H9 (cell line): ENCODE measurements at regions not wholly inside any gene's neighbourhood (a gene's known extent, or its start where the extent isn't known, plus 50 kb on each side); places are given as distances from the start of the nearest gene placed in this dataset.

Experiments
- DNase-seq: peaks from one replicate; pipeline ENCODE4 v3.0.0-alpha.2; 2017
- H2AFZ ChIP-seq: one replicate; pipeline ENCODE4 v1.6.1; 2013; ENCODE audit warnings: mild to moderate bottlenecking, low read length, control low read depth, moderate library complexity
- H2AK5ac ChIP-seq: 2 replicates; pipeline ENCODE4 v1.6.1; 2013; ENCODE audit warnings: low read length, control low read depth, mixed read lengths; ENCODE audit not compliant: insufficient read length
- H2BK120ac ChIP-seq: one replicate; pipeline ENCODE4 v1.6.1; 2013; ENCODE audit warnings: low read depth, mild to moderate bottlenecking, low read length, control low read depth, inconsistent platforms; ENCODE audit not compliant: poor library complexity, severe bottlenecking
- H2BK12ac ChIP-seq: 2 replicates; pipeline ENCODE4 v1.6.1; 2013; ENCODE audit warnings: low read length, control low read depth, mixed read lengths, low read depth; ENCODE audit not compliant: insufficient read length
- H2BK15ac ChIP-seq: 2 replicates; pipeline ENCODE4 v1.6.1; 2013; ENCODE audit warnings: low read depth, low read length, control low read depth
- H2BK20ac ChIP-seq: one replicate; pipeline ENCODE4 v1.6.1; 2013; ENCODE audit warnings: low read depth, mild to moderate bottlenecking, low read length, control low read depth, inconsistent platforms; ENCODE audit not compliant: poor library complexity, severe bottlenecking
- H2BK5ac ChIP-seq: 2 replicates; pipeline ENCODE4 v1.6.1; 2013; ENCODE audit warnings: low read length, control low read depth, mixed read lengths; ENCODE audit not compliant: insufficient read length
- H3K14ac ChIP-seq: 2 replicates; pipeline ENCODE4 v1.6.1; 2013; ENCODE audit warnings: low read length, control low read depth; ENCODE audit not compliant: insufficient read depth
- H3K18ac ChIP-seq: 2 replicates; pipeline ENCODE4 v1.6.1; 2013; ENCODE audit warnings: low read depth, mild to moderate bottlenecking, mixed read lengths, low read length, control low read depth; ENCODE audit not compliant: insufficient read length
- H3K23ac ChIP-seq: 2 replicates; pipeline ENCODE4 v1.6.1; 2013; ENCODE audit warnings: low read length, control low read depth, mixed read lengths, low read depth; ENCODE audit not compliant: insufficient read length
- H3K23me2 ChIP-seq: 2 replicates; pipeline ENCODE4 v1.6.1; 2013; ENCODE audit warnings: low read depth, mild to moderate bottlenecking, mixed read lengths, low read length, control low read depth; ENCODE audit not compliant: insufficient read length, poor library complexity, severe bottlenecking
- H3K27ac ChIP-seq: 2 replicates; pipeline ENCODE4 v1.5.1; 2013; ENCODE audit warnings: low read length, control low read depth, mixed read lengths, low read depth; ENCODE audit not compliant: insufficient read length
- H3K27me3 ChIP-seq: 2 replicates; pipeline ENCODE4 v1.6.1; 2013; ENCODE audit warnings: low read length, control low read depth, inconsistent platforms; ENCODE audit not compliant: insufficient read depth
- H3K4ac ChIP-seq: 2 replicates; pipeline ENCODE4 v1.6.1; 2013; ENCODE audit warnings: low read depth, mild to moderate bottlenecking, control low read depth, inconsistent platforms, low read length, moderate library complexity
- H3K4me1 ChIP-seq: 2 replicates; pipeline ENCODE4 v1.6.1; 2013; ENCODE audit warnings: low read length, control low read depth, inconsistent platforms; ENCODE audit not compliant: insufficient read depth
- H3K4me2 ChIP-seq: 2 replicates; pipeline ENCODE4 v1.6.1; 2013; ENCODE audit warnings: low read length, control low read depth, mixed read lengths; ENCODE audit not compliant: insufficient read length, insufficient read depth
- H3K56ac ChIP-seq: 2 replicates; pipeline ENCODE4 v1.6.1; 2013; ENCODE audit warnings: low read depth, mild to moderate bottlenecking, mixed read lengths, low read length, control low read depth; ENCODE audit not compliant: insufficient read length
- H3K79me1 ChIP-seq: 2 replicates; pipeline ENCODE4 v1.6.1; 2013; ENCODE audit warnings: low read depth, mild to moderate bottlenecking, moderate library complexity, low read length, control low read depth, inconsistent platforms; ENCODE audit not compliant: insufficient read depth, poor library complexity, severe bottlenecking
- H3K79me2 ChIP-seq: 2 replicates; pipeline ENCODE4 v1.6.1; 2013; ENCODE audit warnings: low read length, control low read depth, inconsistent platforms; ENCODE audit not compliant: insufficient read depth
- H3K9ac ChIP-seq: 2 replicates; pipeline ENCODE4 v1.6.1; 2013; ENCODE audit warnings: low read length, control low read depth, mixed read lengths; ENCODE audit not compliant: insufficient read length; ENCODE audit errors: extremely low read depth
- H3K9me3 ChIP-seq: one replicate; pipeline ENCODE4 v1.6.1; 2013; ENCODE audit warnings: low read depth, low read length, inconsistent platforms; ENCODE audit not compliant: control insufficient read depth
- H3T11ph ChIP-seq: one replicate; pipeline ENCODE4 v1.6.1; 2013; ENCODE audit warnings: mild to moderate bottlenecking, low read length, control low read depth, inconsistent platforms
- H4K20me1 ChIP-seq: one replicate; pipeline ENCODE4 v1.6.1; 2013; ENCODE audit not compliant: control insufficient read depth, insufficient read length, insufficient read depth
- H4K5ac ChIP-seq: 2 replicates; pipeline ENCODE4 v1.6.1; 2013; ENCODE audit warnings: low read depth, mild to moderate bottlenecking, mixed read lengths, low read length, control low read depth; ENCODE audit not compliant: insufficient read length
- H4K8ac ChIP-seq: replicated peaks from 2 replicates; pipeline ENCODE4 v1.6.1; 2013; ENCODE audit warnings: low read length, control low read depth, mixed read lengths, low read depth; ENCODE audit not compliant: insufficient read length
- H4K91ac ChIP-seq: 2 replicates; pipeline ENCODE4 v1.6.1; 2013; ENCODE audit warnings: low read depth, mild to moderate bottlenecking, moderate library complexity, mixed read lengths, low read length, control low read depth; ENCODE audit not compliant: insufficient read length
- H3K27ac Mint-ChIP-seq, 3 experiments: 2 replicates in 2 of 3; 3 replicates in 1 of 3; pipeline ENCODE4 v1.8.0; 2020 to 2021; ENCODE audit warnings: mixed read lengths in 3 of 3, mild to moderate bottlenecking in 1 of 3, moderate library complexity in 1 of 3
- H3K27me3 Mint-ChIP-seq: 2 replicates; pipeline ENCODE4 v1.8.0; 2021; ENCODE audit warnings: low read depth, mild to moderate bottlenecking, moderate library complexity, mixed read lengths
- H3K36me3 Mint-ChIP-seq, 3 experiments: 2 replicates in 2 of 3; 3 replicates in 1 of 3; pipeline ENCODE4 v1.8.0; 2020 to 2021; ENCODE audit warnings: low read depth in 3 of 3, mixed read lengths in 3 of 3; ENCODE audit not compliant: insufficient read depth in 1 of 3
- H3K4me1 Mint-ChIP-seq, 2 experiments: 2 replicates each; pipeline ENCODE4 v1.8.0; 2020; ENCODE audit warnings: mixed read lengths in 2 of 2
- H3K4me3 Mint-ChIP-seq, 2 experiments: 2 replicates in 1 of 2; 3 replicates in 1 of 2; pipeline ENCODE4 v1.8.0; 2020 to 2021; ENCODE audit warnings: mild to moderate bottlenecking in 2 of 2, mixed read lengths in 2 of 2, moderate library complexity in 1 of 2
- H3K9me3 Mint-ChIP-seq, 2 experiments: 2 replicates in 1 of 2; 3 replicates in 1 of 2; pipeline ENCODE4 v1.8.0; 2020; ENCODE audit warnings: mild to moderate bottlenecking in 2 of 2, mixed read lengths in 2 of 2, moderate library complexity in 1 of 2
- CTCF ChIP-seq: fragments of 200-600 bp; sonication (generic); conservative IDR thresholded peaks from 3 replicates; pipeline ENCODE4 v1.8.0; 2021; ENCODE audit warnings: antibody characterized with exemption, mild to moderate bottlenecking
- WGBS: extraction: QIAGEN DNeasy Blood & Tissue Kit; methylation state at CpG from one replicate; pipeline ENCODE4 v1.1.7; 2013; ENCODE audit warnings: missing lambda C conversion rate, low lambda C conversion rate, mixed read lengths; ENCODE audit not compliant: insufficient read length; ENCODE audit errors: extremely low coverage; 5-methylcytosine and 5-hydroxymethylcytosine counted together

- H3K27me3 Mint-ChIP-seq: no peaks in the 10 kb centered on the region
- no peaks in the 10 kb centered on the region; a peak in 1 of 7 replicates for H3K36me3 Mint-ChIP-seq
- peaks cover 3% of the 10 kb centered on the region in 2 experiments for H3K4me1 Mint-ChIP-seq
Measured at GRCh38 chr7:81514546-81514945, 255.3 kb downstream of the HGF start.

More at GRCh38 chr7:81514546-81514945, 255.3 kb downstream of the HGF start:
- H4K8ac ChIP-seq: no peak overlapping the region
- H3K4me1 ChIP-seq: no peaks in the 10 kb centered on the region
- no peak overlapping the region for H2AK5ac ChIP-seq
- H3K4me2 ChIP-seq: no peak overlapping the region
- DNase-seq: no peak
- no peak overlapping the region for H3K18ac ChIP-seq
- WGBS: no CpG with 5 or more reads among the region's 3 CpGs
- no peaks in the 10 kb centered on the region for H3K79me2 ChIP-seq
- Mint-ChIP-seq H3K9me3 (peaks cover 3 to 4% of the 10 kb centered on the region in 2 experiments; a peak in 2 of 5 replicates), H3K4me3 (no peak overlapping the region), H3K27ac (no peak overlapping the region)
- no peaks in the 10 kb centered on the region for H3K79me1 ChIP-seq
- no peak overlapping the region for H2BK20ac ChIP-seq
- H3K23me2 ChIP-seq: no peaks in the 10 kb centered on the region
- no peak overlapping the region for H4K91ac ChIP-seq
- no peak overlapping the region for H3K27ac ChIP-seq
- H3K9ac ChIP-seq: no peak overlapping the region
- no peak overlapping the region for H4K5ac ChIP-seq
- H2AFZ ChIP-seq: no peak overlapping the region
- H2BK12ac ChIP-seq: no peak overlapping the region
- H2BK15ac ChIP-seq: no peak overlapping the region
- H2BK5ac ChIP-seq: no peak overlapping the region
- no peak overlapping the region for H3K4ac ChIP-seq
- H3K56ac ChIP-seq: no peak overlapping the region
- H3K23ac ChIP-seq: no peak overlapping the region
- H4K20me1 ChIP-seq: no peaks in the 10 kb centered on the region
- no peaks in the 10 kb centered on the region for H3K27me3 ChIP-seq
- no peaks in the 10 kb centered on the region for H3K9me3 ChIP-seq
- H3K14ac ChIP-seq: no peak overlapping the region
- TF ChIP-seq CTCF: no peak
- H3T11ph ChIP-seq: no peak overlapping the region
- no peak overlapping the region for H2BK120ac ChIP-seq
